ENCODE measurements at regions not wholly inside any gene's neighbourhood (a gene's known extent, or its start where the extent isn't known, plus 50 kb on each side); places are given as distances from the start of the nearest gene placed in this dataset.
"Not testable (repeated sequence)": the region's sequence is repeated elsewhere in the genome, so short reads cannot be mapped to it uniquely, and the experiment has no call there.

DNA sequence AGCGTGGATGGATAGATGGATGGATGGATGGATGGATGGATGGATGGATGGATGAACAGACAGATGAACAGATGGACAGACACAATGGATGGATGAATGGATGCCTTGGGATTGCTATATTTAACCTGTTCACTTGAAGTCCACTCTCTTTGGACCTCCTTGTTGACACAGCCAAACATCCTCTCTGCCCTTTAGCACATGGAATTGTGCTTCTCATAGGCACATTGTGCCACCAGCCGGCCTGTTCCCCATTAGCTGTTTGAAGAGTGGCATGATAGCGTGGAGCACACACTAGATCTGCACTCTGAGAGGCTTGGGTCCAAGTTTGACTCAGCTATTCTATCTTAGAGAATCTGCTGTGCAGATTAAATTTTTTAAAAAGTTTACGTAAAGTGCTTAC is 56.9 kb upstream of the GSC start:
- DNase-seq, result no peak

DNA sequence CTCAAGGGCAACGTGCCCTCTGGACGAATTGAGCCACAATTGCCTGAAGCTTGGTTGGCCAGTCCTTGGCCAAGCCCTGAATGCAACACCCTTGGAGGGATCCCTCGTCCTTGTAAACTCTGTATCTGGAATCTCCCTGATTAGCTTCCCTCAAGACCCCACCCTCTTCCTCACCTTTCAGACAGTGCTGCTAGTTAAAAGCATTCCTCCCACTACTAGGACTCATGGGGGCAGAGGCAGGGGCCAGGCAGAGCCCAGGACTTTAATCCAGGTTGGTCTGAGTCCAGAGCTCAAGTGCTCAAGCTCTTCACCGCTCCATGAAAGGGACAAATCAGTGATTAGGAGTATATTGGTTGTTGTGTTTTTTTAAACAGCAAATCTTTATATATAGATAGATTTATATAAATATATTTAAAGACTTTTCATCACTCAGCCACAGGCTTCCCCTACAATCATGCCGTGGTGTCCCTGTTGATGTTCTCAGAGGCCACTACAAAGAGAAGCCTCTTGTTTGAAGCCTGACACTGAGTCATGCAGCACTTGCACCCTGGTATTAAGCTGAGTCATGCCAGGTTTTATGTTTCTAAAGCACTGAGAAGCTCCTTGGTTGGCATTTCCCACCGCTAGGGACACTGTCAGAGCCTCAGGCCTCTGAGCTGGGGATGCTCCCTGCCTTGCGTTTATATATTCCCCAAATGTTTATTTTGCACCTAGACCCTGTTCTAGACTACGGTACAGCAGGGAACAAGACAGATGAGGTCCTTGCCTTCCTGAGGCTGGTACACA is 53.8 kb upstream of the GSC start:
- peak in 2 of 3 donors; percentile 0 to 4 for DNase-seq

DNA sequence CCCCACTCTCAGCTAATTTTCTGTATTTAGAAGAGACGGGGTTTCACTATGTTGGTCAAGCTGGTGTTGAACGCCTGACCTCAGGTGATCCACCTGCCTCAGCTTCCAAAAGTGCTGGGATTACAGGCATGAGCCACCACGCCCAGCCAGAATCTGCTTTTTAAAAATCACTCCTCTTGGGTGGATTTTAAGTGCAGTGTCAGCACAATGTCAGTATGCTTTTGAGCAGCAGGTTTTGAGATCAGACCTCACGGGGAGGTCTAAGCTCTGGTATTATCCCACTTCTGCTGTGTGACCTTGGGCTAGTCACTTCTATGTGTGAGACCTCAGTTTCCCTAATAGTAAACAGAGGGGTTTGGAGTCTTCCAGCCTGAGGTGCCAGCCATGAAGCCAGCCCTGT is 51.8 kb upstream of the GSC start:
- no peak for DNase-seq

DNA sequence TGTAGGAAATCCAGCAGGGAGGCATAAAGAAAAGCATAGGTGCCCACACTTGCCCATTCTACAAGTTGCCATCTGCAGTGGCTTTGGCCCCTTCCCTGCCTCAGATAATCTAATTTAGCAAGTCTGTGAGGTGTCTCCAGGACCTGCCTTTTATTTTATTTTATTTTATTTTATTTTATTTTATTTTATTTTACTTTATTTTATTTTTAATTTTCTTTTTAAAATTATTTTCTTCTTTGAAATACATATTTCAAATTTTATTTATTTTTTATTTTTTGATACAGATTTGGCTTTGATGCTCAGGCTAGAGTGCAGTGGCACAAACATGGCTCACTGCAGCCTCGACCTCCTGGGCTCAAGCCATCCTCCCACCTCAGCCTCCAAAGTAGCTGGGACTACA is 51.0 kb upstream of the GSC start:
- DNase-seq, result not testable (repeated sequence)

Data from suppressor macrophage treated with lipopolysaccharide for 1 hour (primary cell).